GM18951 (cell line): ENCODE measurements at regions not wholly inside any gene's neighbourhood (a gene's known extent, or its start where the extent isn't known, plus 50 kb on each side); places are given as distances from the start of the nearest gene placed in this dataset.

Source experiments
- POLR2A ChIP-seq: IDR thresholded peaks from 4 replicates; pipeline ENCODE4 v1.6.1; 2011; ENCODE audit warnings: mild to moderate bottlenecking; ENCODE audit not compliant: insufficient read length, insufficient read depth; ENCODE audit errors: extremely low read depth
- in situ Hi-C: fragments of 300-500 bp; cut with MboI; formaldehyde crosslinking; loops from one replicate; pipeline ENCODE4 v1.12.0; 2022; ENCODE audit warnings: low sequenced_read_pairs, mixed read lengths, inconsistent platforms; ENCODE audit not compliant: unreplicated experiment

GRCh38 chr6:164159061-164159460 is 744.5 kb downstream of the QKI start:
- TF ChIP-seq POLR2A, result no peak
- in situ Hi-C loops, result no loop called here

DNA sequence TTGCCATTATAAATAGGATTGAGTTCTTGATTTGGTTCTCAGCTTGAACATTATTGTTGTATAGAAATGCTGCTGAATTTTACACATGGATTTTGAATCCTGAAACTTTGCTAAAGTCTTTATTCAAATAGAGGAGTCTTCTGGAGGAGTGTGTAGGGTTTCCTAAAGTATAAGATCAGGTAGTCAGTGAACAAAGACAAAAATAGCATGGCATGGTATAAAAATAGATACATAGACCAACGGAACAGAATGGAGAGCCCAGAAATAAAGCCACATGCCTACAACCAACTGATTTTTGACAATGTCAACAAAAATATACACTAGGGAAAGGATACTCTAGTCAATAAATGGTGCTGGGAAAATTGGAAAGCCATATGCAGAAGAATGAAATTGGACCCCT is 740.1 kb downstream of the QKI start:
- in situ Hi-C loops, result no loop called here
- no peak for TF ChIP-seq POLR2A

DNA sequence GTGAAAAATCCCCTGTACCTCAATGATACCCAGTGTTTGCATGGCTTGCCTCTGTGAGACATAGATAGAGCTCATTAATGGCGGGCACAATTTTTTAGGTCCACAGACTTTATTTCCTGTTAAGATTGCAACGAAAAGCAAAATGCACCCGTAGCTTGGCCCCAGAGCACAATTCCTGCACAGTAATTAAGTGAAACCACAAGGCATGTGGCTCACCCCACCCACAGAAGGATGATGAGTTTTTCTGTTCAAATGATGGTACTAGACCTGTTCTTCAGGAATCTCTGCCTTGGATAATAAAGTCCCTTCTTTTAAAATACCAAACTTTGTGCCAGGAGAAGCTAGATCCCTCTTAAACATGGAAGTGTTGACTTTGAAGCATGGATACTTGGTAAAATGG is 738.1 kb downstream of the QKI start:
- in situ Hi-C loops, result no loop called here
- no peak for TF ChIP-seq POLR2A

GRCh38 chr6:164151161-164152120 is 736.9 kb downstream of the QKI start:
- no peak for TF ChIP-seq POLR2A
- in situ Hi-C loops, result no loop called here

GRCh38 chr6:164150232-164150631 is 735.7 kb downstream of the QKI start:
- in situ Hi-C loops, result no loop called here
- no peak for TF ChIP-seq POLR2A

DNA sequence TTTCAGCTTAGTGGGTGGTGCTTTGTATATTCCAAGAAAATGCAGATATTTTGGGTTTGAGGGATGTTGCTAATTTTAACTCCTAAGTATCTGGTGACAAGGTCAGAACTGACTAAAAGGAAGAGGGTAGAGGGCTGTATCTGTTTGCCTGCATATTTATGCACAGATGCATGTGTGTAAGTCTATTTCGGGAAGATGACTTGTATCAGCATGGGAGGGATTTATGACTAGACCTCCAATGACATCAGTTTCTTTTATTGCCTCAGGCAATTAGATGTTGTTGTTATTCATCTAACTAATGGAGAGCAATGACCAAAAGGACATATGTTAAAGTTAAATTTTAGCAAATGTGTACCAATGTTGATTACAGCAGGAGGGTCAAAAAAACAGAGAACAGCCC is 734.3 kb downstream of the QKI start:
- TF ChIP-seq POLR2A, result no peak
- in situ Hi-C loops, result no loop called here

GRCh38 chr6:164144316-164144715 is 729.8 kb downstream of the QKI start:
- in situ Hi-C loops, result no loop called here
- no peak for TF ChIP-seq POLR2A

DNA sequence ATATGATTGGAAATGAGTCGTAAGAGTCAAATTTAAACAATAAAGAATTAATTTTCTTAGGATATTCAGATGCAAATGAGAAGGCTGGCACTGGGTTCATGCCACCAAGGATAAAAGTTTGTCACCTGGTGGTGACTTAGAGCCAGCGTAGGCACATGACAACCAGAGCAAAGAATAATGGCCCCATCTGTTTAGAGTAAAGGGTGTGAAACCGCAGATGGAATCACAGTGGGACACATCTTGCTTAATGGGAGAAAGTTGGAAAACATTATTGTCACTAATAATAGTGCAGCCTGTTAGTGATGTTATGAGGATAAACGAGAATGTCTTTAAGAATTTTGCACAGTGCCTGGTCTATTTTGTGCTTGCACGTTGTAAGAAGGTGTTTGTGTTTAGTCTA is 727.8 kb downstream of the QKI start:
- in situ Hi-C loops, result no loop called here
- TF ChIP-seq POLR2A, result no peak

DNA sequence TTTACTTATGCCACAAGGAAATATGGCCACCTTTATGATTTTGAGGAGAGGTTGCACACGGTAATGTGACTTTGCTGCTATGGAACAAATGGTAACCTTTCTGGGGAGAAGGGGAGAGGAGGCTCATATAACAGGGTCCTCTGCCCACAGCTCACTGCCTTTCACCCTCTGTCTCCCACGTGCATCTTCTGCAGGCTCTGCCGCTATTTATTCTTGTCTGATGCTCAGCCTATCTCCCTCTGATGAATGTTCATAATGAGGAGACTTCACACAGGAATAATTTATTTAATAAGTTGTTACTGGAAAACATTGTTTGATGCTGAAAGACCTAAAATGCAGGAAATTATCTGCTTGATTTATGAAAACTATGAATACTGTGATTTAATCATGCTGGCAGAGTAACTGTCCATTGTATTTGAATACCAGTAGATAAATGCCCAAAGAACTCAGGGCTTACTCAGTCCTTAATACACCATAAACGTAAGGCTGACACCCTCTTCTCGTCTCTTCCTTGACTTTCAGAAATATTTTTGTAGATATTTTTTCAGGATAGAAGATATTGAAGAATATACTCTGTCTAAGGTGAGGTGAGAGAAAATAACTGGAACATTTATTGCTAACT is 721.1 kb downstream of the QKI start:
- in situ Hi-C loops, result no loop called here
- no peak for TF ChIP-seq POLR2A

- in situ Hi-C loops, result no loop called here
Observed at GRCh38 chr6:164133095-164133494, 718.6 kb downstream of the QKI start.

DNA sequence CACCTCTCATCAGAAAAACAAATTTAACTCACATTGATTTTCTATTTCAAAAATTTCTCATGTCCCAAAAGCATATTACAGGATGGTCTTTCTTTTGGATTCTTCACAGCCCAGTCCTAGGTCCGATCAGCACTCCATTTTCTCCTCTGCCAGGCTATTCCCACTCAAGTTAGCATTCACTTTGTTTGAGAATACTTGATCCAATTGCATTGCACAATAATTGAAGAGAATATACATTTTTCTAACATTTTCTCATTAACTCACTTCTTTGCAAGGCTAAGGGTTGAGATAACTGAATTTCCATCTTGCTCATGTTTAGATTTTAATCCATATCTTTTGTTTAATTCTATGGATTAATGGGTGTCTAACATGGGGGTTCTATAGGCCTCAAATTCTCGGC is 716.1 kb downstream of the QKI start:
- TF ChIP-seq POLR2A, result no peak
- in situ Hi-C loops, result no loop called here

More at GRCh38 chr6:164133095-164133494, 718.6 kb downstream of the QKI start:
- TF ChIP-seq POLR2A, result no peak

GRCh38 chr6:164130151-164130550 is 715.6 kb downstream of the QKI start:
- in situ Hi-C loops, result no loop called here
- TF ChIP-seq POLR2A, result no peak

- in situ Hi-C loops, result no loop called here
- TF ChIP-seq POLR2A, result no peak
Observed at GRCh38 chr6:164129218-164129617, 714.7 kb downstream of the QKI start.

- in situ Hi-C loops, result no loop called here
- TF ChIP-seq POLR2A, result no peak
Observed at GRCh38 chr6:164128101-164128500, 713.6 kb downstream of the QKI start.
